OCI-LY1 (cell line): ENCODE measurements at regions not wholly inside any gene's neighbourhood (a gene's known extent, or its start where the extent isn't known, plus 50 kb on each side); places are given as distances from the start of the nearest gene placed in this dataset.

Source experiments
- H2AFZ ChIP-seq: fragments of 200-600 bp; sonication (generic), shearing (Covaris generic); 2 replicates; pipeline ENCODE4 v1.6.0; 2014; ENCODE audit warnings: antibody characterized with exemption, mild to moderate bottlenecking, low read length
- H3F3A ChIP-seq: fragments of 200-600 bp; sonication (generic), shearing (Covaris generic); 2 replicates; pipeline ENCODE4 v1.6.0; 2014; ENCODE audit warnings: mild to moderate bottlenecking, antibody characterized with exemption, low read length, moderate library complexity; ENCODE audit not compliant: insufficient read depth
- H3K27ac ChIP-seq: fragments of 200-600 bp; sonication (generic); 2 replicates; pipeline ENCODE4 v1.5.1; 2014; ENCODE audit warnings: low read length, mixed run types, mild to moderate bottlenecking, low read depth; ENCODE audit not compliant: poor library complexity, severe bottlenecking
- H3K27me3 ChIP-seq: fragments of 200-600 bp; sonication (generic); 2 replicates; pipeline ENCODE4 v1.6.0; 2014; ENCODE audit warnings: antibody characterized with exemption, mild to moderate bottlenecking, low read length, moderate library complexity; ENCODE audit not compliant: insufficient read depth
- H3K36me3 ChIP-seq: fragments of 200-600 bp; sonication (generic); 2 replicates; pipeline ENCODE4 v1.6.1; 2014; ENCODE audit warnings: mild to moderate bottlenecking, antibody characterized with exemption, low read length, moderate library complexity, mixed read lengths; ENCODE audit not compliant: insufficient read depth
- H3K4me1 ChIP-seq: fragments of 200-600 bp; sonication (generic); 2 replicates; pipeline ENCODE4 v1.5.1; 2014; ENCODE audit warnings: mild to moderate bottlenecking, low read length, moderate library complexity; ENCODE audit not compliant: insufficient read depth, severe bottlenecking
- H3K4me2 ChIP-seq: fragments of 200-600 bp; sonication (generic), shearing (Covaris generic); 2 replicates; pipeline ENCODE4 v1.6.1; 2014; ENCODE audit warnings: low read length
- H3K4me3 ChIP-seq: fragments of 200-600 bp; sonication (generic); 2 replicates; pipeline ENCODE4 v1.5.1; 2014; ENCODE audit warnings: low read length, low read depth, mild to moderate bottlenecking, mixed read lengths; ENCODE audit not compliant: poor library complexity, severe bottlenecking
- H3K79me2 ChIP-seq: fragments of 200-600 bp; shearing (Covaris generic); 2 replicates; pipeline ENCODE4 v1.6.1; 2016; ENCODE audit warnings: mixed run types, low read length, mixed read lengths; ENCODE audit not compliant: insufficient read depth
- H3K9ac ChIP-seq: fragments of 200-600 bp; sonication (generic), shearing (Covaris generic); 2 replicates; pipeline ENCODE4 v1.6.1; 2014; ENCODE audit warnings: mild to moderate bottlenecking, low read length, mixed read lengths
- H3K9me2 ChIP-seq: fragments of 200-600 bp; sonication (generic), shearing (Covaris generic); 2 replicates; pipeline ENCODE4 v1.6.1; 2014; ENCODE audit warnings: low read depth, mild to moderate bottlenecking, low read length, mixed read lengths
- H3K9me3 ChIP-seq: fragments of 200-600 bp; shearing (Covaris generic); 2 replicates; pipeline ENCODE4 v1.6.1; 2014; ENCODE audit warnings: low read length, mixed read lengths
- H4K20me1 ChIP-seq: fragments of 200-600 bp; sonication (generic), shearing (Covaris generic); 2 replicates; pipeline ENCODE4 v1.6.0; 2016; ENCODE audit warnings: mild to moderate bottlenecking, low read length; ENCODE audit not compliant: insufficient read depth
- CTCF ChIP-seq: fragments of 200-600 bp; sonication (generic), shearing (Covaris generic); IDR thresholded peaks from 2 replicates; pipeline ENCODE4 v1.5.1; 2017; ENCODE audit warnings: mild to moderate bottlenecking, antibody characterized with exemption, low read length, moderate library complexity, mixed read lengths
- EZH2 ChIP-seq: fragments of 200-600 bp; sonication (generic), shearing (Covaris generic); IDR thresholded peaks from 2 replicates; pipeline ENCODE4 v1.8.0; 2017; ENCODE audit warnings: borderline replicate concordance, mixed run types, mild to moderate bottlenecking, antibody characterized with exemption, low read length, moderate library complexity, mixed read lengths

GRCh38 chr1:37423810-37424209, 50.6 kb upstream of the ZC3H12A start:
- H3K4me1 ChIP-seq = no peaks in the 10 kb centered on the region
- no peaks in the 10 kb centered on the region; the same call in 1 of the 2 replicates for H3K9me3 ChIP-seq
- H3K4me2 ChIP-seq = no peak overlapping the region
- no peak for TF ChIP-seq EZH2
- TF ChIP-seq CTCF = no peak
- H3K4me3 ChIP-seq = no peak overlapping the region
- no peaks in the 10 kb centered on the region for H3K79me2 ChIP-seq
- no peaks in the 10 kb centered on the region for H3F3A ChIP-seq
- H3K36me3 ChIP-seq = no peaks in the 10 kb centered on the region
- H2AFZ ChIP-seq = no peak overlapping the region
- no peak overlapping the region for H3K9ac ChIP-seq
- H3K27ac ChIP-seq = no peak overlapping the region
- no peaks in the 10 kb centered on the region for H4K20me1 ChIP-seq
- no peaks in the 10 kb centered on the region for H3K9me2 ChIP-seq
- H3K27me3 ChIP-seq = no peaks in the 10 kb centered on the region

GRCh38 chr1:37424523-37424922, 49.9 kb upstream of the ZC3H12A start:
- Histone ChIP-seq H2AFZ (no peak overlapping the region), H3K4me3 (no peak overlapping the region), H3K9me3 (no peaks in the 10 kb centered on the region; the same call in 1 of the 2 replicates), H3K9ac (no peak overlapping the region), H3F3A (no peaks in the 10 kb centered on the region), H3K27me3 (no peaks in the 10 kb centered on the region), H3K4me1 (no peaks in the 10 kb centered on the region), H4K20me1 (no peaks in the 10 kb centered on the region), H3K36me3 (no peaks in the 10 kb centered on the region), H3K79me2 (no peaks in the 10 kb centered on the region), H3K9me2 (no peaks in the 10 kb centered on the region), H3K4me2 (no peak overlapping the region), H3K27ac (no peak overlapping the region)
- TF ChIP-seq CTCF (no peak), EZH2 (no peak)
